ENCODE measurements at regions not wholly inside any gene's neighbourhood (a gene's known extent, or its start where the extent isn't known, plus 50 kb on each side); places are given as distances from the start of the nearest gene placed in this dataset.

DNA sequence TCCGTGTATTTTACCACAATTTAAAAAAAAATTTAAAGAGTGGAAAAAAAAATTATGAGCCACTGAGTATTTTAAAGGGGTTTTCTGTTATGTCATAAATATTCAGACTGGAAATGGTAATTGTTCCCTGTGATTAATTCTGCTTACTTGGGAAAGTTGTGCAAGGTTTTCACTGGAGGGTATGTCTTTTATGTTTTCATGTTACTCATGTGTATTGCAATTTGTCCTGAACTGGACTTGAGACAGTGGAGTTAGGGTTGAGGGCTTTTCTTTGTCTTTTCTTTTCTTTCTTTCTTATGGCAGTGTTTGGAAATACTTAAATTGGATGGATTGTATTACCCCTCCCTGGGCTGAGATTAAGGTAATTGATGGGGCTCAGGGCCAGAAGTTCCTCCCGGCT lies 257.7 kb downstream of the BAMBI start:
- H3K4me3 Mint-ChIP-seq = no peak overlapping the region
- H3K36me3 Mint-ChIP-seq (ENCODE audit: low read depth) = no peaks in the 10 kb centered on the region
- CTCF ChIA-PET = no interaction called here
- no peaks in the 10 kb centered on the region for H3K9me3 Mint-ChIP-seq
- intact Hi-C loops (cut with micrococcal nuclease) = no loop called here
- peaks cover 8% of the 10 kb centered on the region for H3K27me3 Mint-ChIP-seq (ENCODE audit: low read depth)
- DNase-seq = no peak
- no peaks in the 10 kb centered on the region for H3K4me1 Mint-ChIP-seq (ENCODE audit: low read depth)
- no peak overlapping the region for H3K27ac Mint-ChIP-seq

DNA sequence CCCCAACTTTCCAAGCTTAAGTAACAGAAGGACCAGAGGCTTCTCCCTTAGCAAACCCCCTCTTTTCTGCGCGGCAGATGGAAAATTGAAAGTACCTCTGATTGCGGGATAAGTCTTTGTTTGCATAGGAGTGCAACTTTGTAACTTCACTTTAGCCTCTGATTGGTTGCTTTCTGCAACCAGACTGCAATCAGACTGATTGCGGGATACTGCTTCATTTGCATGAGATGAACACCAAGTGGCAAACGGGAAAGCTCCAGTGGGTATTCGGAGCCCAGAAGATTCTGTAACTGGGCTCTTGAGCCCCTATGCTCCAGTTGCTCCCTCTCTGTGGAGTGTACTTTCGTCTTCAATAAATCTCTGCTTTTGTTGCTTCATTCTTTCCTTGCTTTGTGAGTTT lies 260.6 kb downstream of the BAMBI start:
- no peak for DNase-seq
- H3K36me3 Mint-ChIP-seq (ENCODE audit: low read depth) = no peaks in the 10 kb centered on the region
- H3K27ac Mint-ChIP-seq = no peak overlapping the region
- peaks cover 1% of the 10 kb centered on the region for H3K27me3 Mint-ChIP-seq (ENCODE audit: low read depth)
- CTCF ChIA-PET = no interaction called here
- no peaks in the 10 kb centered on the region for H3K9me3 Mint-ChIP-seq
- intact Hi-C loops (cut with micrococcal nuclease) = no loop called here
- H3K4me1 Mint-ChIP-seq (ENCODE audit: low read depth) = no peaks in the 10 kb centered on the region
- no peak overlapping the region for H3K4me3 Mint-ChIP-seq

DNA sequence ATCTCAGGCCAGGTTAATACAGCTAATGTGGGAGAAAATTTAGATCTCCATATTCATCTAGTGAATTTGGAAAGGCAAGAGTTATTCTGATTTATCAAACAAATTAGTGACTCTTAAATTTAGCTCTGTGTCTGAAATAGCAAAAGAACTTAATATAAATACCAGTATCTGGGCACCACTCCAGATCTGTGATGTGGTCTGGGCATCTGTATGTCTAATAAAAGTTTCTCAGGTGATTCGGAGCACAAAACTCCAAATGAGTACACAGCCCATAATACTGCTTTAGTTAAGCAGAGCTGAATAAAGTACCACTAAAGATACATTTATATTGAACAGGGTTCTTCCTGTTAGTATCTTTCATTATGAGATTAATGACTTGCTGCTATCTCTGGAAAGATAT lies 261.4 kb downstream of the BAMBI start:
- intact Hi-C loops (cut with micrococcal nuclease) = no loop called here
- DNase-seq = no peak
- no peaks in the 10 kb centered on the region for H3K4me1 Mint-ChIP-seq (ENCODE audit: low read depth)
- H3K27me3 Mint-ChIP-seq (ENCODE audit: low read depth) = peaks cover 1% of the 10 kb centered on the region
- no peaks in the 10 kb centered on the region for H3K36me3 Mint-ChIP-seq (ENCODE audit: low read depth)
- CTCF ChIA-PET = no interaction called here
- no peak overlapping the region for H3K4me3 Mint-ChIP-seq
- H3K9me3 Mint-ChIP-seq = no peaks in the 10 kb centered on the region
- no peak overlapping the region for H3K27ac Mint-ChIP-seq

DNA sequence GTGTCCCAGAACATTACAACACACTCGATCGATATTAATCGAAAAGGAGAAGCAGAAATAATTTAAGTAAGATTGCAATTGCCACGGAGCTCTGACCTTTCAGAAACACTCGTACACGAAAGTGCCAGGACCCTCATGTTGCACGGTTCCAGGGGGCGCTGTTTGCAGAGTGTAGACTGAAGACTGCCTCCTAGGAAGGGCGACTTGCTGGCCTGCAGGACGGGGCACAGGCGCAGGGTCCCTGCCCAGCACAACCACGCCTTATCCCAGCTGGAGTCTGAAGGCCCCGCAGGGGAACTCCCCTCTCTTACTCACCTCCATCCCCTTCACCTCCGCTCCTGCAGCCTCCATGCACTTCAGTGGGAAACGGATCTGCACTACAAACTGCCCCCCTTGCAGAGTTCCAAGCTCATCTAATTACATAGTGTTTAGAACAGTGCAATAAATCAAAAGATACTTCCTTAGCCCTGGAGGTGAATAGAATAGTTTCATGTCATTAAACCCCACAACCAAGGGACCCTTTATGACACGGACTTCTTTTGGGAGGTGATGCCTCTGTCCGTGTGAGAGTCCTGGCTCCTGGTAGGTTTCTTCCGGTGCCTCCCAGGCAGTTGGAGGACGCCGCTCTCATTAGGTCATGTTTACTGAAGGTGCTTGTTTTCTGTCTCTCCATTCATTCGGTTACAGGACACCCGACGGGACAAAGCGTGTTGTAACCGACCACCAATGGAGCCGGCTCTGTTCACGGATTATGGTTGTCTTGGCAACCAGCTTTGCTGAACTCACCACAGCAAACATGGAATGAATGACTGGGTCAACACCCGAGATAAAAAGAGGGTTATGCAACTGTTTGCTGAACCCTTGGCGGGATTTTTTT lies 262.2 kb downstream of the BAMBI start:
- CTCF ChIA-PET = interaction anchor here (0.7 kb wide), 1 partner anchor 276 kb away, joined by 3 read pairs; no protein-coding TSS in a partner anchor
- H3K9me3 Mint-ChIP-seq = no peaks in the 10 kb centered on the region
- no peak overlapping the region for H3K4me3 Mint-ChIP-seq
- DNase-seq = no peak
- peaks cover 1% of the 10 kb centered on the region for H3K27me3 Mint-ChIP-seq (ENCODE audit: low read depth)
- H3K36me3 Mint-ChIP-seq (ENCODE audit: low read depth) = no peaks in the 10 kb centered on the region
- intact Hi-C loops (cut with micrococcal nuclease) = no loop called here
- H3K4me1 Mint-ChIP-seq (ENCODE audit: low read depth) = no peaks in the 10 kb centered on the region
- H3K27ac Mint-ChIP-seq = no peak overlapping the region

DNA sequence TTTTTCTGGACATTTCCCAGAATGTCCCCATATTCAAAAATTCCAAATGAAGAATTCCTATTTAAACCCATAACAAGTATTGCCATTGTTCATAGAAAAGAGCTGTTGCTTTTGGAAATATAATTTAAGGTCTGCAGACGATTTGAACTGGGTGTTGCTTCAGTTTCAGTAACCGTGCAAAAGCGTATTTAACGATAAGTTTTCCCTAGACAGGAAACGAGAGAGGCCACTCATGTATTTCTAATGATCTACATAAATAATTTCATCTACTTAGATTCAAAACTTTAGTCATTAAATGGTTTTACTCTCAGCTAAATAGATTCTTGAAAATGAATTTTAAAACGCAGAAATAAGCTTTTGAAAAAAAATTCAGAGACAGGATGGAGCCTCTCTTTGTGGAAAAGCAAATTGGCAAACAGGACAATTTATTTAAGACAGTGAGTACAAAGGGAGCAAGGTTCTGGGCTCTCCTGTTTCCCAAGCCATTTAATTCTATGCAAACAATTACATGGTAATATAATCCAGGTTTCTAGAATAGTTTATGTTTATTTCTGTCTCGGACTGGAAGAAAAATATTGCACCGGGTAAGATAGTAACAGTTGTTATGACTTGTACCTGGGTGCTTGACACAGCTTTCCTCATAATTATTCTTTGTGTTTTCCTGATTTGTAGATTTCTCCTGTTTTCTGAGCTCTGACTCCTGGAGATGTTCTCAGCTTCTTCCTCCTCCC lies 263.0 kb downstream of the BAMBI start:
- Mint-ChIP-seq H3K9me3 (no peaks in the 10 kb centered on the region), H3K27me3 (ENCODE audit: low read depth) (peaks cover 1% of the 10 kb centered on the region), H3K4me1 (ENCODE audit: low read depth) (no peaks in the 10 kb centered on the region), H3K4me3 (no peak overlapping the region), H3K36me3 (ENCODE audit: low read depth) (no peaks in the 10 kb centered on the region), H3K27ac (no peak overlapping the region)
- CTCF ChIA-PET = interaction anchor here (0.7 kb wide), 1 partner anchor 276 kb away, joined by 3 read pairs; no protein-coding TSS in a partner anchor
- no peak for DNase-seq
- intact Hi-C loops (cut with micrococcal nuclease) = no loop called here

DNA sequence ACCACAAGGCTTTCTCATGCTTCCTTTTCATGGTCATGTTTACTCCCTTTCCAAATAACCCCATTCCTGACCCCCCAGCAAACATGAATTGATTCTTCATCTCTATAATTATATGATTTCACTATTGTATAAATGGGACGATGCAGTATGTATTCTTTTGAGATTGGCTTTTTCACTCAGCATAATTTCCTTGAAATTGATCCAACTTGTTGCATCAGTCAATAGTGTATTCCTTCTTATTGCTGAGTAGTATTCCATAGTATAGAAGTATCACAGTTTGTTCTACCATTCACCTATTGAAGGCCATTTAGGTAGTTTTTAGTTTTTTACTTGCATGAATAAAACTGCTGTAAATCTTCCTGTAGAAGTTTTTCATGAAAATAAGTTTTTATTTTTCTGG lies 264.7 kb downstream of the BAMBI start:
- H3K36me3 Mint-ChIP-seq (ENCODE audit: low read depth) = no peaks in the 10 kb centered on the region
- CTCF ChIA-PET = interaction anchor here (0.7 kb wide), 1 partner anchor 21 kb away, joined by 3 read pairs; no protein-coding TSS in a partner anchor
- peaks cover 5% of the 10 kb centered on the region for H3K27me3 Mint-ChIP-seq (ENCODE audit: low read depth)
- no peaks in the 10 kb centered on the region for H3K4me1 Mint-ChIP-seq (ENCODE audit: low read depth)
- intact Hi-C loops (cut with micrococcal nuclease) = no loop called here
- no peak overlapping the region for H3K27ac Mint-ChIP-seq
- H3K4me3 Mint-ChIP-seq = no peak overlapping the region
- no peaks in the 10 kb centered on the region for H3K9me3 Mint-ChIP-seq
- no peak for DNase-seq

DNA sequence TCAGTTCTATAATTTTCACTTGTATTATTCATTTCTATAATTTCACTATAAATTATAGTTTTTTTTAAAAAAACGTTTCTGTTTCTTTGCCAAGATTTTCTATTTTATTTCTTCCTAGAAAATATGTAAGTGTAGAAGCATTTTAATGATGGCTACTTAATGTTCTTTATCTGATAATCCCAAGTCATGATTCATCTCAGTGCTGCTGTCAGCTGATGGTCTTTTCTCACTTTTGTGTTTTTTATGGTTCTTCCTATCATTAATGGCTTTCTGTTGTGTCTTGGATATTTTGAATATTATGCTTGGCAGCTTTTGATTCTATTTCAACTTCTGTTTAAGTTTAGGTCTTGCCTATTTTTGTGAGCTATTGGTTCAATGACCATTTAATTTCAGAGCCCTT lies 268.6 kb downstream of the BAMBI start:
- CTCF ChIA-PET = no interaction called here
- Mint-ChIP-seq H3K4me3 (no peak overlapping the region), H3K27ac (no peak overlapping the region), H3K36me3 (ENCODE audit: low read depth) (no peaks in the 10 kb centered on the region), H3K4me1 (ENCODE audit: low read depth) (no peaks in the 10 kb centered on the region), H3K9me3 (peaks cover 2% of the 10 kb centered on the region), H3K27me3 (ENCODE audit: low read depth) (peaks cover 20% of the 10 kb centered on the region)
- no peak for DNase-seq
- intact Hi-C loops (cut with micrococcal nuclease) = no loop called here

DNA sequence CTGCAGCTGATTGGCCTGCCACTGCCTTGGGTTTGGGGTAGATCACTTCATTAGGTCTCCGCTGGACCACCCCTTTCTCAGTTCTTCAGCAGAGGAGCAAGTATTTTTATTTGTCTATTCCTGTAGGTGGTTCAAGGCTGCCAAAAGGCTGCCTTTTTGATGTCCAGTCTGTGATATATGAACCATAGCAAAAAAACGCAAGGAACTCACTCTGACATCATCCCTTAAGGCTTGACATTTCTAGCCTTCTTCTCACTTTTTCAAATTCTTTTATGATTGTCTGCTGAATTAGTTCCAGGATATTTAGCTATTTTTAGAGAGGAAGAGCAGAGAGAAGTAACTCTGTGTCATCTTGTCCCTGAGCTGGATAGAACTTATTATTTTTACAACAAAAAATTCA lies 269.2 kb downstream of the BAMBI start:
- intact Hi-C loops (cut with micrococcal nuclease) = no loop called here
- H3K27ac Mint-ChIP-seq = no peak overlapping the region
- H3K4me3 Mint-ChIP-seq = no peak overlapping the region
- H3K36me3 Mint-ChIP-seq (ENCODE audit: low read depth) = no peaks in the 10 kb centered on the region
- peaks cover 22% of the 10 kb centered on the region for H3K27me3 Mint-ChIP-seq (ENCODE audit: low read depth)
- CTCF ChIA-PET = no interaction called here
- DNase-seq = no peak
- H3K9me3 Mint-ChIP-seq = peaks cover 2% of the 10 kb centered on the region
- H3K4me1 Mint-ChIP-seq (ENCODE audit: low read depth) = no peaks in the 10 kb centered on the region

DNA sequence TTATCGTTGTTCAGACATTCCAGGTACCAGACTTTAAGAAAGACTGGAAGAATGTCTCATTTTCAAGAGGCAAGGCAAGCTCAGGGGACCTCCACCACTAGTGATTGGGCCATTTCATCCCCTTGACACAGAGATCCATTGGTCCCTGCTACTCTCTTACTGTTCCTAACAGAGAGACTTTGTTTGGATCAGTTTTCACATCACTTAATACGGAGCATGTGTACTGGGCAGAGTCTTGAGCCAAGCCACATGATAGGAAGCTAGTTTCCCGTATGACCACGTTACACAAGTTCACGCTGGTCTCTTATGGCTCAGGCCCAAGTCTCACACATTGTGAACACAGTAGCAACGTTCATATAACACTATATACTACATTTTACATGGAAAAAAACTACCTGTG lies 269.9 kb downstream of the BAMBI start:
- intact Hi-C loops (cut with micrococcal nuclease) = no loop called here
- no peaks in the 10 kb centered on the region for H3K4me1 Mint-ChIP-seq (ENCODE audit: low read depth)
- CTCF ChIA-PET = no interaction called here
- no peaks in the 10 kb centered on the region for H3K36me3 Mint-ChIP-seq (ENCODE audit: low read depth)
- H3K4me3 Mint-ChIP-seq = no peak overlapping the region
- H3K9me3 Mint-ChIP-seq = peaks cover 2% of the 10 kb centered on the region
- no peak overlapping the region for H3K27ac Mint-ChIP-seq
- no peak for DNase-seq
- H3K27me3 Mint-ChIP-seq (ENCODE audit: low read depth) = peaks cover 26% of the 10 kb centered on the region

DNA sequence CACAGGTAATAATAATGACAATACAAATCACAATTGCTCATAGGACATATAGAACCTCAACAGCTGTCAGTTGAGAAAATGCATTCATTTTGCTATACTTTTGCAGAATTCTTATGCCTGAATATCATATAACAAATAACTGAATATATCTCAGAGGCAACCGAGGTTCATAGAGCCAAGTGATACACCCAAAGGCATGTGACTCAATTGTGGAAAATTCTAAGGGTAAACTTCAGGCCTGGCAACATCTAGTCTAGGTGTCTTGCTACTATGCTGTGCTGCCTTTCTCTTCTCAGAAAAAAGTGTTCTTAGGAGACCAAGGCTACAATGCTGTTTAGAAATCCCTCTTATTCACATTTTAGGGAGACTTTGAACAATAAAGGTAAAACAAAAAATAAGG lies 270.7 kb downstream of the BAMBI start:
- Mint-ChIP-seq H3K36me3 (ENCODE audit: low read depth) (no peaks in the 10 kb centered on the region), H3K4me3 (no peak overlapping the region), H3K9me3 (peaks cover 2% of the 10 kb centered on the region), H3K27ac (no peak overlapping the region), H3K4me1 (ENCODE audit: low read depth) (no peaks in the 10 kb centered on the region), H3K27me3 (ENCODE audit: low read depth) (peaks cover 28% of the 10 kb centered on the region)
- intact Hi-C loops (cut with micrococcal nuclease) = no loop called here
- no peak for DNase-seq
- CTCF ChIA-PET = no interaction called here

DNA sequence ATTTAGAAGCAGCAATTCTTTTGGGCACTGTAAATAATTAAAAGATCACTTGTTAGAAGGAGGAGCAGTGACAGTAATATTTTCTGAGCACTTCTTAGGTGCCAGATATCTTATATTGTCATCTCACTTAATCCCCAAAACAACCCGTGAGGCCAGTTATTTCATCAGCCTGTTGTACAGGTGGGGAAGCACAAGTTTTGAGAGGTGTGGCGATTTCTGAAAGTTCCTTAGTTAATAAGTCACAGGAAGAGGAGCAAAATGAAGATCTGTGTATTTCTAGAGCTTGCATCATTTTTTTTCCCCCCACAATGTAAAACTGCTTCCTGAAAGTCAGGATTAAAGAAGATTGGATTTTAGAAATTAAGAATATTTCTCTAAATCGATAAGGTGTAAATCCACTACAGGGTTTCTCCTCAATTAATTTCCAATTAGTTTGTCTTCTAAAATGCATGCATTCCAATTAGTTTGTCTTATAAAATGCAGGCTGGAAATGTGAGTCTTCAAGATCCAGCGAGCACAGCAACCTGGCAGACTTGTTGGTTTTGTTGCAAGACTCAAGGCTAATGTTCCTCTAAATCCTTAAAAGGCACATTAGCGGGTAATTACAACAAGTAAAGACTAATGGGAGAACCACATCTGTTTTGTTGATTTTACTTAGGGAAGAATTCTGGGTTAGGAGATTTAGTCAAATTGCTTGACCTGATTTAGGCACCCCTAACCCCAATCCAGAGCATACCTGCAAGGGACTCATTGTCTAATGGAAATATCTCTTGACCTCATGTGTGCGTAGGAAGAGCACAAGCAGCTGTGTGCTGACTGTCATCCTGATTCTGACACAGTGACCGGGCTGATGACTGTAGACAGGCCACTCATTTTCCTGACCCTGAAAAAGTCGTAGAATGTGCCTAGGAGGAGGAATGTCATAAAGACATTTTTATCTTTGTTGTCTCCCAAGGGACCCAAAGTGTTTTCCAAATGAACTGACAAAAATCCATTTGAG lies 272.0 kb downstream of the BAMBI start:
- CTCF ChIA-PET = interaction anchor here (0.9 kb wide), 1 partner anchor 17 kb away, joined by 3 read pairs; no protein-coding TSS in a partner anchor
- peaks cover 2% of the 10 kb centered on the region for H3K9me3 Mint-ChIP-seq
- no peaks in the 10 kb centered on the region for H3K36me3 Mint-ChIP-seq (ENCODE audit: low read depth)
- H3K4me1 Mint-ChIP-seq (ENCODE audit: low read depth) = no peaks in the 10 kb centered on the region
- no peak overlapping the region for H3K27ac Mint-ChIP-seq
- intact Hi-C loops (cut with micrococcal nuclease) = no loop called here
- peaks cover 32% of the 10 kb centered on the region for H3K27me3 Mint-ChIP-seq (ENCODE audit: low read depth)
- no peak overlapping the region for H3K4me3 Mint-ChIP-seq
- DNase-seq = no peak

DNA sequence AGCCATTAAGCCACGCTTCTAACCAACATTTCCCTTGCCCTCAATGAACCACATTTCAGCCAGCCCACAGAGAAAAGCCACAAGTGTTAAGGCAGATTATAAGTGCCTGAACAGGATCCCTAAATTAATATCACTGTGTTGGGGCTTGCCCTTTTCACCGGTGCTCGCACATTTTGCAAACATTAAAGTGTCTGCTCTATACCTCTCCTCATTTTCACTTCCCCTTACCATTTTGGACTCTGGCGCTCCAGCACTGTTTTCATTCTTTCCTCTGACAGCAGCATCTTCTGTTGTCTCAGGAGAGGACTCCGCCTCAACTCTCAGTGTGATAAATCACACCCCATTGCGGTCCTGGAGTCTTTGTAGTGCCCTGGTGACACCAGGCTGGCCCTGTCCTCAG lies 274.2 kb downstream of the BAMBI start:
- Mint-ChIP-seq H3K9me3 (peaks cover 2% of the 10 kb centered on the region), H3K36me3 (ENCODE audit: low read depth) (no peaks in the 10 kb centered on the region), H3K4me1 (ENCODE audit: low read depth) (no peaks in the 10 kb centered on the region), H3K27ac (no peak overlapping the region), H3K27me3 (ENCODE audit: low read depth) (peaks cover 30% of the 10 kb centered on the region), H3K4me3 (no peak overlapping the region)
- DNase-seq = no peak
- CTCF ChIA-PET = no interaction called here
- intact Hi-C loops (cut with micrococcal nuclease) = no loop called here

Measured in activated naive CD4-positive, alpha-beta T cell treated with anti-CD3 and anti-CD28 coated beads for 36 hours (primary cell).